D721Med (cell line): ENCODE measurements at regions not wholly inside any gene's neighbourhood (a gene's known extent, or its start where the extent isn't known, plus 50 kb on each side); places are given as distances from the start of the nearest gene placed in this dataset.

Experiments used
- DNase-seq: peaks from one replicate; pipeline ENCODE4 v3.0.0; 2011; ENCODE audit warnings: low spot score; ENCODE audit not compliant: insufficient read length
- FAIRE-seq: peaks from 2 replicates; lab custom pipeline; 2011; peaks lifted over from hg19 to GRCh38; lab: Jason Lieb, UNC
- CTCF ChIP-seq: IDR thresholded peaks from 2 replicates; pipeline ENCODE4 v1.5.1; 2012; ENCODE audit warnings: mild to moderate bottlenecking, control low read depth; ENCODE audit not compliant: insufficient read depth; ENCODE audit errors: missing control alignments

GRCh38 chr21:26773058-26773457 is 72.2 kb downstream of the ADAMTS1 start:
- TF ChIP-seq CTCF: no peak
- FAIRE-seq (no peak), DNase-seq (no peak)

GRCh38 chr21:26769613-26770188 is 75.5 kb downstream of the ADAMTS1 start:
- TF ChIP-seq CTCF: peak; percentile 59
- DNase-seq: no peak
- no peak for FAIRE-seq

GRCh38 chr21:26766826-26767325 is 78.3 kb downstream of the ADAMTS1 start:
- no peak for TF ChIP-seq CTCF
- DNase-seq (no peak), FAIRE-seq (no peak)

GRCh38 chr21:26761174-26761915 is 83.9 kb downstream of the ADAMTS1 start:
- FAIRE-seq (no peak), DNase-seq (no peak)
- TF ChIP-seq CTCF: no peak

GRCh38 chr21:26759731-26760130 is 85.5 kb downstream of the ADAMTS1 start:
- DNase-seq (no peak), FAIRE-seq (no peak)
- TF ChIP-seq CTCF: no peak

- no peak for FAIRE-seq
Observed at GRCh38 chr21:26758083-26758880, 86.9 kb downstream of the ADAMTS1 start.

More at GRCh38 chr21:26758083-26758880, 86.9 kb downstream of the ADAMTS1 start:
- no peak for DNase-seq
- TF ChIP-seq CTCF: no peak
